CMK (cell line): ENCODE measurements at regions not wholly inside any gene's neighbourhood (a gene's known extent, or its start where the extent isn't known, plus 50 kb on each side); places are given as distances from the start of the nearest gene placed in this dataset.
"Not testable (repeated sequence)": the region's sequence is repeated elsewhere in the genome, so short reads cannot be mapped to it uniquely, and the experiment has no call there.

Experiments used
- DNase-seq: peaks from one replicate; pipeline ENCODE4 v3.0.0-alpha.2; 2010; ENCODE audit warnings: low read depth

GRCh38 chr7:153084278-153084677 lies 324.7 kb downstream of the ACTR3B start:
- no peak for DNase-seq

- no peak for DNase-seq
Observed at GRCh38 chr7:153087498-153087897, 327.9 kb downstream of the ACTR3B start.

GRCh38 chr7:153088601-153089000 lies 329.0 kb downstream of the ACTR3B start:
- DNase-seq = no peak

- DNase-seq = no peak
Observed at GRCh38 chr7:153090209-153090608, 330.7 kb downstream of the ACTR3B start.

- no peak for DNase-seq
Observed at GRCh38 chr7:153090764-153091163, 331.2 kb downstream of the ACTR3B start.

GRCh38 chr7:153091477-153091876 lies 331.9 kb downstream of the ACTR3B start:
- no peak for DNase-seq

GRCh38 chr7:153097511-153098201 lies 338.1 kb downstream of the ACTR3B start:
- DNase-seq = no peak

GRCh38 chr7:153099235-153099634 lies 339.7 kb downstream of the ACTR3B start:
- DNase-seq = no peak

- DNase-seq = no peak
Observed at GRCh38 chr7:153100691-153101237, 341.2 kb downstream of the ACTR3B start.

- DNase-seq = no peak
Observed at GRCh38 chr7:153103202-153103601, 343.6 kb downstream of the ACTR3B start.

- DNase-seq = no peak
Observed at GRCh38 chr7:153107826-153108225, 348.3 kb downstream of the ACTR3B start.

GRCh38 chr7:153109566-153109965 lies 350.0 kb downstream of the ACTR3B start:
- no peak for DNase-seq

GRCh38 chr7:153110606-153111005 lies 351.1 kb downstream of the ACTR3B start:
- no peak for DNase-seq

GRCh38 chr7:153122255-153122654 lies 362.7 kb downstream of the ACTR3B start:
- not testable (repeated sequence) for DNase-seq

GRCh38 chr7:153130052-153130451 lies 370.5 kb downstream of the ACTR3B start:
- no peak for DNase-seq

GRCh38 chr7:153151766-153152165 lies 392.2 kb downstream of the ACTR3B start:
- DNase-seq = no peak

GRCh38 chr7:153152801-153153422 lies 393.4 kb downstream of the ACTR3B start:
- DNase-seq = no peak

- DNase-seq = no peak
Observed at GRCh38 chr7:153158149-153158548, 398.6 kb downstream of the ACTR3B start.

GRCh38 chr7:153170287-153170686 lies 410.7 kb downstream of the ACTR3B start:
- no peak for DNase-seq

- no peak for DNase-seq
Observed at GRCh38 chr7:153185936-153186335, 426.4 kb downstream of the ACTR3B start.

GRCh38 chr7:153188161-153188560 lies 428.6 kb downstream of the ACTR3B start:
- DNase-seq = no peak

GRCh38 chr7:153188630-153189029 lies 429.1 kb downstream of the ACTR3B start:
- DNase-seq = no peak

- DNase-seq = no peak
Observed at GRCh38 chr7:153190452-153190851, 430.9 kb downstream of the ACTR3B start.

GRCh38 chr7:153190986-153191385 lies 431.4 kb downstream of the ACTR3B start:
- no peak for DNase-seq
